Dermis blood vessel endothelial cell (primary cell): ENCODE measurements at regions not wholly inside any gene's neighbourhood (a gene's known extent, or its start where the extent isn't known, plus 50 kb on each side); places are given as distances from the start of the nearest gene placed in this dataset.

Experiments used
- DNase-seq: peaks from one replicate; pipeline ENCODE4 v3.0.0; 2010

DNA sequence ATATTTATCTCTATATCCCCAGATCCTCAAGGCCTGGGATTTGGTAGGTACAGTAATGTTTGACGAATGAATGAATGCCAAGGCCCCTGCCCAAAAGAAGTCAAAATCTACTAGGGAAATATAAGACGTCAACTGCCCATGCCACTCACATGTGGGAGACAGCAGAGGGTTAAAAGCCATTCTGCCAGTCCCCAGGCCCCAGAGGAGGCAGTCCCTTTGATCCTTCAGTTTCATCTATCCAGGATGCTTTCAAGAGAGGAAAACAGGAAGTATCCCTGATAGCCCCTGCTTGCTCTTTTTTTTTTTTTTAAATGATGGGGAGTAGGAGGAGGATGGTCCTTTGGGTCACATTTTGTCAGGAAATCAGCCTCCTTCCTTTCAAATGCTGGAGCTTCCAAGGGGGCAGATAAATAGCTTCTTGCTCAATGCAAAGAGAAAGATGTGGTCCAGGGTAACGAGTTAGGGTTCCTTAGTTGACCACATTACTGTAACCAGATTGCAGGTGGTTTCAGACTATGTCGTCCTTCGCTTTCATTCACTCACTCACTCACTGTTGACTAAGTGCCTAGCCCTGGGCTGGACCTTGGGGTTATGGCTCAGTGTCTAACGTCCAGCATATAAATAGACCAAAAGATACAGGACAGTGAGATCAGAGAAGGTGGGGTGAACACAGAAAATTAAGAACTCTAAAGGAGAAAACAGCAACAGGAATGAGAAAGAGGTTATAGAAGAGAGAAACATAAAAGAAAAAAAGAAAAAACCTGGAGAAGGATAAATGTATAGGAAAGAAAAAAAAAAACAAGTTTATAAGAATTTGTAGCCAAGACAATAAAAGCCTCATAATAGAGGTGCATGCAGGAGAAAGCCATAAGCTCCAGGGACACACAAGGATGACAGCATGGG is 64.6 kb upstream of the PIM1 start:
- DNase-seq: no peak

DNA sequence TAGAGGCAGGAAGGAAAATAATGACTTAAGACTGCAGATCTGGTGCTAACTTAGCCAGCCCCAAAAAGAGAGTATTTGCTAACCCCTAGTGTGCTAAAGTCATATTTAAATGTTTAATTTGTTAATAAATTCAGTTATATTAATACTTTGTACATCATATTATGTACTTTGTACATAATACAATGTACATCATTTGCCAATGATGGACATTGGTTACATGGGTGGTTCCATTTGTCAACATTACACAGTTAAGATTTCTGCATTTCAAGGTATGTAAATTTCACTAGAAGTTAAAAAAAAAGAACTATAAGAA is 63.9 kb upstream of the PIM1 start:
- DNase-seq: no peak

DNA sequence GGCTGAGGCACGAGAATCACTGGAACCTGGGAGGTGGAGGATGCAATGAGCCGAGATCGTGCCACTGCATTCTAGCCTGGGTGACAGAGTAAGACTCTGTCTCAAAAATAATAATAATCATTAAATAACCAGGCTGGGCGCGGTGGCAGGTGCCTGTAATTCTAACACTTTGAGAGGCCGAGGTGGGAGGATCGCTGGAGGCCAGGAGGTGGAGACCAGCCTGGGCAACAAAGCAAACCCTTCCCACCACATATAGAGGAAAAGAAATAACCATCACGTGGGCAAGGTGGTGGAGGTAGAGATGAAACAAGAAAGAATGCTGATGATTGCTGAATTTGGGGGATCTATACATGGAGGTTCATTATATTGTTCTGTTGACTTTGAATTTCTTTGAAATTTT is 63.4 kb upstream of the PIM1 start:
- no peak for DNase-seq

DNA sequence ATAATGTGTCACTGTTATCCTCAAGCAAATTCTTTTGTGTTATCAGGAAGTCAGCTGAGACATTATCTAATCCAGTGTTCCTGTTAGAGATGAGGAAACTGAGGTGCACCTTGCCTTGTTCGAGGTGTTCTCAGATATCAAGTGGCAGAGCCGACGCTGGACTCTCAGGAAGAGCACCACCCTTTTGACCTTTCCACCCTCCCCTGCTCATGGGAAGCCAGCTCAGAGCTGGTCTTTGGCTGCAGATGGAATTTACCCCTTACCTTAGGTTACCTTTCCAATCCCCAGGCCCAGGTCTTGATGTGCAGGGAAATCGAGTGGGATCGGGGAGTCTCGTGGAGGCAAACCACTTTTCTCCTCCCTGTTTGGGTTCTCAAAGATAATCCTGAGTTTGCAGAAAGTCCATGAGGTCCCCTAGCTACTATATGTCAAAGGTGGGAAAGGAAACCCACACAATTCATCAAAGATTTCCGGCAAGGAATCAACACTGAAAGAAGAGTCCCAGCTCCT is 62.9 kb upstream of the PIM1 start:
- DNase-seq: no peak

DNA sequence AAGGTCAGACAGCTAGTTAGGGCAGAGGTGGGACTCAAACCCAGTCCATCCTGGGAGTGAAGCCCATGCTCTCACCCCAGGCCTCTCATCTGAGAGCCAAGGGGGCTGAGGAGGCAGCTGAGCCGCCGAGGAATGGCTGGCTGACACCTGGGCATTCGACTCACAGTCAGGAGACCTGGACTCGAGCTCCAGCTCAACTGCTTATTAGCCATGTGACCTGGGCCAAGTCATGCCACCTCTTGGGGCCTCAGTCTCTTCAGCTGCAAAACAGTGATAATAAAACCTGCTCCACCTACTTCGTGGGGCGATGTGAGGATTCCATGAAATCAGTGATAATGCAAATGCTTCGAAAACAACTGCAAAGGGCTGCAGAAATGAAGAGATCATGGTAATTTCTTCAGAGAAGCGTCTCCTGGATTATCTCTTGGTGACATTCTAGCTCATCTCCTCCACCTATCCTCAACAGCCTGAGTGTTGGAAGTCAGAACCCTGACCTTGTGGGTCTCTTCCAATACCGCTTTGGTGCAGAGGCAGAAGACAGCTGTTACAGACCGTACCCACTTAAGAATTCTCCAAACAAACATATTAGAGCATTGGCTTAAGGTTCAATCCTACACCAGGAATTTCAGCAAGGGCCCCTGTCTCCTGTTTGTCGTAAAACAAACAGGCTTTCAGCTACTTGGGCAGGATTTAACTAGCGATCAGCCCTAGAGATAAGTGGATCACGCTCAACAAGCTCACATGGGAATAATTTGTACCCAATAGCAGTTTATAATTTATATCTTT is 60.0 kb upstream of the PIM1 start:
- DNase-seq: no peak

DNA sequence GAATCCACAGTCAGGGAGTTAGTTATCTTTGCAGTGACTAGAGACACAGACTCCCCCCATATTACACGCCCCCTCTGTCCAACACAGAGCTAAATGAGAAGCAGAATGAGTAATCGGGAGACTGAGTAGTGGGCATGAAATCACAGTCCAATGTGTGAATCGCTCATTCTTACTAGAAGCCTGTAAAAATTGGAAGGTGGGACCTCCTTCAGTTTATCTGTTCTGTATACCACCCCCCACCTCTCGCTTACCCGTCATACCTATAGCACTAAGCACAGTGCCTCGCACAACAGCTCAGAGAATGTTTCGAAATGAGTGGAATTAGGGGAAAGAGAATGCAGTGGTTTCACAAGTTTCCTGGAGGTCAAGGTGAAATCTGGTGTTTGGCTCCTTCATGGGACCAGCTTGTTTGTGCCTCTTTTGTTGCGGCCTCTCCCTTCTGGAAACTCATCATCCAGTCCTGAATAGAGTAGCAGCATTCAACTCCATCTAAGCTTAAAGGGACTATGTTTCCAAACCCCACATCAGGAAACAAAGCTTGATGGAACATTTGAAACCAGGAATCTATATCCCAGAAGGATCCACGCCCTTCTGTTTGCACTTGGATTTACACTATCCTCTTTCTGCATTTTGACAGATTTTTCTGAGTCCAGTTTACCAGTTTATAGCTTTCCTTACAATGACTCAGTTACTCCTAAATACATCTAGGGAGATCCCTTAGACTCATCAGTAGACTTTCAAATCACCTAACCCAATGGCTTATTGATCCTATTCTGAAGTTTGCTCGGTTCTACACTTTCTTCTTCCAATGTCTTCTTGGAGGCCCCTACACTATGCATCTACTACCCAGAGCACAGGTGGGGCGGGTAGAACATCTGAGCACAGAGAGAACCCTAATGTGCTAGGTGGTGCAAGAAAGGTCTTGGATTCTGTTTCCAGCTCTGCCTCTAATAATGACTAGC is 59.2 kb upstream of the PIM1 start:
- DNase-seq: no peak

DNA sequence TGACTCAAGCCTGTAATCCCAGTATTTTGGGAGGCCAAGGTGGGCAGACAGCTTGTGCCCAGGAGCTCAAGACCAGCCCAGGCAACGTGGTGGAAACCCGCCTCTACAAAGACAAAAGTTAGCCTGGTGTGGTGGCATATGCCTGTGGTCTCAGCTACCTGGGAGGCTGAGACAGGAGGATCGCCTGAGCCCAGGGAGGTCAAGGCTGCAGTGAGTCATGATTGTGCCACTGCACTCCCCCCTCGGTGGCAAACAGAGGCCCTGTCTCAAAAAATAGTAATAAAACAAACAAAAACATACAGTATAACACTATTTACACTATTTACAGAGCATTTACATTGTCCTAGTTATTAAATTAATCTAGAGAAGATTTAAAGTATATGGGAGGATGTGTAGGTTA is 56.0 kb upstream of the PIM1 start:
- DNase-seq: no peak

DNA sequence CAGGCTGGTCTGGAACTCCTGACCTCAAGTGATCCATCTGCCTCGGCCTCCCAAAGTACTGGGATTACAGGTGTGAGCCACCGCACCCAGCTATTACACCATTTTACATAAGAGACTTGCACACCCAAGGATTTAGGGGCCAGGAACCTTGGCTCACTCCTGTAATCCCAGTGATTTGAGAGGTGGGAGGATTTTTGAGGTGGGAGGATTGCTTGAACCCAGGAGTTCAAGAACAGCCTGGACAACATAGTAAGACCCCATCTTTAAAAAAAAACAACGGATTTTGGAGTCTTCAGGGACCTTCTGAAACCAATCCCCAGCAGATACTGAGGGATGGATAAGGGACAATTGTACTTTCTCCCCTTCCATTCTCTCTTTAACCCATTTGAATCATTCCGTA is 55.3 kb upstream of the PIM1 start:
- DNase-seq: no peak

DNA sequence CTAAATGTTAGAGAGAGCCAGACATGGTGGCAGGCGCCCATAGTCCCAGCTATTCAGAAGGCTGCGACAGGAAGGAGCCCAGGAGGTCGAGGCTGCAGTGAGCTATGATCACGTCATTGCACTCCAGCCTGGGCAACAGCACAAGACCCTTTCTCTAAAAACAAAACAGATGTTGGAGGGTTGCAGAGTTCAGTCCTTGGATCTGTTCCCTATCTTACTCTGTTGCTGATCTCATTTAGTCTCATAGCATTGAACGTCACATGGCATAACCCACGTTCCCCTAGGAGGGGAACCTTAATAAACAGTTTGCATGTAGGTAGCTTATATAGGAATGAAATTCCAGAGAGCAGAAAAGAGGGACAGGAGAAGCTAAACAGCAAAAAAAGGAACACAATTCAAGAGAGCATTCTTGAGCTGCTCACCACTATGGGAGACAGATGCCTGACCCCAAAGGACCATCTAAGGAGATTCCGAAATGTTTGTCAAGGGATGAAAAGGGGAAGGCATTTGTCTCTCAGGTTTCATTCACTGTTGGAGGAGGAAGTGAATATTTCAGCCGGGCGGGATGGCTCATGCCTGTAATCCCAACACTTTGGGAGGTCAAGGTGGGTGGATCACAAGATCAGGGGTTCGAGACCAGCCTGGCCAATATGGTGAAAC is 54.6 kb upstream of the PIM1 start:
- no peak for DNase-seq

DNA sequence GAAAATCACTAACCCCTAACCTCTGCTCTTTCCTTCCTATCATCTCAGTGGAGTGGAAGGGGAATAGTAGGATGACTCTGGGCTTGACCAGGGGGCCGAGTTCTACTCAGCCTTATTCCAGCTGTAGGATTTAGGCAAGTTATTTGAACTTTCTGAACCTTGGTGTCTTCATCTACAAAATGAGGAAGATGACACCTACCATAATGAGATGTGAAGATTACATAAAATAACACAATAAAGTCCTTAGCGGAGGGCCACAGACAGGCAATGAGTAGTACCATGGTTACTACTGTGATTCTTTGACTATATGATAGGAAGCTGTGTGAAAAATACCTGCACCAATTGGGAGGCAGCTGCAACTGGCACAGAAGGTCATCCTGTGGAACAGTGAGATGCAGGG is 53.6 kb upstream of the PIM1 start:
- no peak for DNase-seq

DNA sequence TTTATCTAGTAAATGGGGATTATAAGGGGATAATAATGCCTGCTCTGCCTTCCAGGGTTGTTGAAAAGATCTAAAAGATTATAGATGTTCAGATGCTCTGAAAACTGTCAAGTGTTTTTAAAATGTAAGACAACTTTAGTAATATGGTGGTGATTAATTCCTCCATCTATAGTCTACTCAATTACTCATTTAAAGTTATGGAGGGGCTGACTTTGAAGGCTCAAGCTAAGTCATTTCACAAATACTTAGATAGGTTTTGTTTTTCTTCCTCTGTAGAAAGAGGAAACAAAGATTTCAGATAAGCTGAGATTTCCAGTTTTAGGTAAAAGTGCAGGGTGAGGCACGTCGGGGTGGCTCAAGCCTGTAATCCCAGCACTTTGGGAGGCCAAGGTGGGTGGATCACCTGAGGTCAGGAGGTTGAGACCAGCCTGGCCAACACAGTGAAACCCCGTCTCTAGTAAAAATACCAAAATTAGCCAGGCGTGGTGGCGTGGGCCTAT is 50.5 kb upstream of the PIM1 start:
- DNase-seq: no peak
